Caco-2 (cell line): ENCODE measurements at regions not wholly inside any gene's neighbourhood (a gene's known extent, or its start where the extent isn't known, plus 50 kb on each side); places are given as distances from the start of the nearest gene placed in this dataset.

Experiments used
- BruUV-seq: library from RNA; stranded (reverse); fragments of 400-500 nt; replicated peaks from 2 replicates; lab custom pipeline; 2021; lab: Mats Ljungman, UMichigan
- CTCF ChIA-PET: fragments of 300-600 bp; sonication (Branson Sonifier 250); formaldehyde crosslinking; loops from one replicate; lab custom pipeline; 2022; ENCODE audit warnings: antibody characterized with exemption; lab: Charles Lee
- POLR2A ChIA-PET: fragments of 300-600 bp; sonication (Branson Sonifier 250); formaldehyde crosslinking; loops from one replicate; lab custom pipeline; 2022; ENCODE audit warnings: antibody characterized with exemption; lab: Charles Lee
- DNase-seq, 2 experiments: peaks; one replicate each; pipeline versions ENCODE4 v3.0.0 to v3.0.0-alpha.2; 2020 to 2022
- H3K27me3 ChIP-seq: replicated peaks from 2 replicates; pipeline ENCODE4 v1.6.0; 2011; ENCODE audit warnings: low read length; ENCODE audit not compliant: control insufficient read depth, insufficient read depth
- H3K36me3 ChIP-seq: 2 replicates; pipeline ENCODE4 v1.5.1; 2011; ENCODE audit warnings: low read length; ENCODE audit not compliant: control insufficient read depth, insufficient read depth
- H3K4me1 ChIP-seq: fragments of 250-450 bp; sonication (Bioruptor Pico); 2 replicates; pipeline ENCODE4 v1.5.1; 2020; ENCODE audit warnings: mild to moderate bottlenecking
- H3K4me3 ChIP-seq: 2 replicates; pipeline ENCODE4 v1.5.1; 2011; ENCODE audit warnings: low read depth, mild to moderate bottlenecking, control low read depth, low read length
- H3K9me3 ChIP-seq: fragments of 250-450 bp; sonication (Bioruptor Pico); 2 replicates; pipeline ENCODE4 v1.5.1; 2020; ENCODE audit warnings: mild to moderate bottlenecking, moderate library complexity
- H3K27ac Mint-ChIP-seq: one replicate; pipeline ENCODE4 v1.8.0; 2022; ENCODE audit warnings: mixed read lengths; ENCODE audit not compliant: unreplicated experiment
- H3K27me3 Mint-ChIP-seq: one replicate; pipeline ENCODE4 v1.8.0; 2022; ENCODE audit warnings: mixed read lengths; ENCODE audit not compliant: insufficient read depth, unreplicated experiment
- H3K36me3 Mint-ChIP-seq: one replicate; pipeline ENCODE4 v1.8.0; 2022; ENCODE audit warnings: mild to moderate bottlenecking, mixed read lengths; ENCODE audit not compliant: insufficient read depth, unreplicated experiment
- H3K4me1 Mint-ChIP-seq: one replicate; pipeline ENCODE4 v1.8.0; 2022; ENCODE audit warnings: low read depth, mixed read lengths; ENCODE audit not compliant: unreplicated experiment
- H3K4me3 Mint-ChIP-seq: one replicate; pipeline ENCODE4 v1.8.0; 2022; ENCODE audit warnings: mild to moderate bottlenecking, moderate library complexity, mixed read lengths; ENCODE audit not compliant: unreplicated experiment
- H3K9me3 Mint-ChIP-seq: one replicate; pipeline ENCODE4 v1.8.0; 2022; ENCODE audit warnings: mixed read lengths; ENCODE audit not compliant: unreplicated experiment
- intact Hi-C: fragments of 100-400 bp; cut with micrococcal nuclease; formaldehyde crosslinking; loops from one replicate; pipeline ENCODE4 v1.10.0; 2022; ENCODE audit not compliant: unreplicated experiment
- TF ChIP-seq, protein P1 (sequence below), 2 experiments: fragments of 200-600 bp in 1 of 2; IDR thresholded peaks; 1 replicate in 1 of 2; 2 replicates in 1 of 2; pipeline versions ENCODE4 v1.5.1 to v1.8.0; 2011 to 2022; ENCODE audit warnings: antibody characterized with exemption in 1 of 2, control low read depth in 1 of 2, inconsistent platforms in 1 of 2, low read depth in 1 of 2, low read length in 1 of 2, mild to moderate bottlenecking in 1 of 2, moderate library complexity in 1 of 2; ENCODE audit not compliant: insufficient read depth in 1 of 2, severe bottlenecking in 1 of 2, unreplicated experiment in 1 of 2

DNA sequence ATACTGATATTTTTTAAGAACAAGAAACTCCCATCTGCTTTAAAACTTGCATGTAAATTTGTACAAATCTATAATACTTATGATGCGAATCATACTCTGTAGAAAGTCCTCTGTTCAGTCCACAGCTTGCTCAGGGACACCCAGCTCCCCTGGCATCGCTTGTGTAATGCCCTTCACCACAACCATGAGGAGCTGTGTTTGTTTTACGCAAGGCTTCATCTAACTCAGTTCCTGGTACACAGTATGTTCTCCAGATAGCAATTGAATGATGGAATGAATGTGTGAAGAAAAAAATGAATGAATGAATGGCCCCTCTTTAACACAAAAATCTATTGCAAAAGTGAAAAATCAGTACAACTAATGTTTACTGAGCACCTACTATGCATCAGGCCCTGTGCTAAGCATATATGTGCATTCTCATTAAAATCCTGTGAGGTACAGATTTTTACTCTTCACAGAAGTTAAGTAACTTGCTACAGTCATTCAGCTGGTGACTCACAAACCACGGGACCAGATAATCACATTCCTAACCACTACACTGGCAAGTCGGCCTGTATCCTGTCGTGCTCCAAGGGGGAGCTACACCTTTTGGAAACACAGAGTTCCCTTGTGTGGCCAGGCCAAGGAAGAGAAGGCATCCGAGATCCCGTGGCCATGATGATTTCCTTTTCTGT, 58.7 kb upstream of the KDR start:
- no peaks in the 10 kb centered on the region for H3K9me3 ChIP-seq
- Mint-ChIP-seq H3K9me3 (no peaks in the 10 kb centered on the region), H3K4me3 (no peak overlapping the region), H3K27me3 (no peaks in the 10 kb centered on the region), H3K4me1 (no peaks in the 10 kb centered on the region), H3K27ac (no peak overlapping the region), H3K36me3 (no peaks in the 10 kb centered on the region)
- ChIA-PET POLR2A (no interaction called here), CTCF (interaction anchor here (0.7 to 1.5 kb wide), 4 partner anchors 15 to 213 kb away, joined by 3 to 9 read pairs (median 4); no protein-coding TSS in a partner anchor)
- intact Hi-C loops, result loop anchor here (1.0 to 10.0 kb wide), 3 partner anchors 137 to 371 kb away; no protein-coding TSS in a partner anchor
- no TSS peak for BruUV-seq
- H3K36me3 ChIP-seq, result no peaks in the 10 kb centered on the region
- no peak overlapping the region for H3K4me3 ChIP-seq
- DNase-seq, result peak; percentile 5 to 50
- TF ChIP-seq, protein P1, sequence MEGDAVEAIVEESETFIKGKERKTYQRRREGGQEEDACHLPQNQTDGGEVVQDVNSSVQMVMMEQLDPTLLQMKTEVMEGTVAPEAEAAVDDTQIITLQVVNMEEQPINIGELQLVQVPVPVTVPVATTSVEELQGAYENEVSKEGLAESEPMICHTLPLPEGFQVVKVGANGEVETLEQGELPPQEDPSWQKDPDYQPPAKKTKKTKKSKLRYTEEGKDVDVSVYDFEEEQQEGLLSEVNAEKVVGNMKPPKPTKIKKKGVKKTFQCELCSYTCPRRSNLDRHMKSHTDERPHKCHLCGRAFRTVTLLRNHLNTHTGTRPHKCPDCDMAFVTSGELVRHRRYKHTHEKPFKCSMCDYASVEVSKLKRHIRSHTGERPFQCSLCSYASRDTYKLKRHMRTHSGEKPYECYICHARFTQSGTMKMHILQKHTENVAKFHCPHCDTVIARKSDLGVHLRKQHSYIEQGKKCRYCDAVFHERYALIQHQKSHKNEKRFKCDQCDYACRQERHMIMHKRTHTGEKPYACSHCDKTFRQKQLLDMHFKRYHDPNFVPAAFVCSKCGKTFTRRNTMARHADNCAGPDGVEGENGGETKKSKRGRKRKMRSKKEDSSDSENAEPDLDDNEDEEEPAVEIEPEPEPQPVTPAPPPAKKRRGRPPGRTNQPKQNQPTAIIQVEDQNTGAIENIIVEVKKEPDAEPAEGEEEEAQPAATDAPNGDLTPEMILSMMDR (IDR thresholded peaks at IDR 0.05; ENCODE audit: insufficient read depth in 1 of 2, low read depth in 1 of 2, low read length in 1 of 2, severe bottlenecking in 1 of 2, unreplicated experiment in 1 of 2), result no peak
- no peaks in the 10 kb centered on the region for H3K4me1 ChIP-seq
- no peaks in the 10 kb centered on the region; the same call in 1 of the 2 replicates for H3K27me3 ChIP-seq

DNA sequence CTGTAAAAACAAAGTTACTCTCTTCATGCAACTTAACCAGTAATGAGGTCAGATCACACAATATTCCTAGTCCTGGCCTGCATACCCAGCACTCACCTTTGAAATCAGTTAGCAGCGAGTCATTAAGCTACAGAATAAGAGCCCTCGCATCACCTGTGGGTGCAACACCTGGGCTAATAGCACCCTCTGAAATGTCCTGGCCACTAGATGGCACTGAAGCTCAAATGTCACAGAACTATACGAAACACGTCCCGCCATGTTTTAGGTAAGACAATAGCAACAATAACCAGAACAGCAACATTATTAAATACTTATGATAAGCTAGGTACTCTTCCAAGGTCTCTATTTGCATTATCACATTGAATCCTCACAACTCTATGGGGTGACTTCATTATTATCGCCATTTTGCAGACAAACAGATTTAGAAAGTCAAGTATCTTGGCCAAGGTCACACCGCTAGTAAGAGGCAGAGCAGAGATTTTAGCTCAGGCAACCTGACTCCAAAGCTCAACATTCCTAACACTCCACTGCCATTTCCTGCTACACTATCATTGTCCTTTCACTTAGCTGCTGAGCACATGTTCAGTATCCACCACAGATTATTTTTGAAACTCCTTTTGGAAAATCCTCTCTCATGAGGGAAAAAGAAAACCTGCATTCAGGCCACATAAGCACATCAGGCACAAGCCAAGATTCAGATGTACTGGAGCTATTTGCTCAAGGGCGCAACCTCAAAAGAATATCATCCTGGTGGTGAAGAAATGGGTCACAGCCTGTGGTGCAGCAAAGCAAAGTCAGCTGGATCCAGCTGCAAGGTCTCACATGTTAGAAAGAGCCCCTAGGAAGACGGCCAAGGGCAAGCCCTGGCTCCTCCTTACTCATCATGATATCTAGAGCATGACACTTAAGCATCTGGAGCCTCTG, 59.5 kb upstream of the KDR start:
- Histone ChIP-seq H3K36me3 (no peaks in the 10 kb centered on the region), H3K4me3 (no peak overlapping the region), H3K9me3 (no peaks in the 10 kb centered on the region), H3K4me1 (no peaks in the 10 kb centered on the region), H3K27me3 (no peaks in the 10 kb centered on the region; the same call in 1 of the 2 replicates)
- H3K36me3 Mint-ChIP-seq, result no peaks in the 10 kb centered on the region
- CTCF ChIA-PET, result interaction anchor here (0.6 to 1.5 kb wide), 6 partner anchors 16 to 864 kb away, joined by 3 to 9 read pairs (median 3); no protein-coding TSS in a partner anchor
- POLR2A ChIA-PET, result no interaction called here
- no peaks in the 10 kb centered on the region for H3K4me1 Mint-ChIP-seq
- no peak overlapping the region for H3K4me3 Mint-ChIP-seq
- H3K9me3 Mint-ChIP-seq, result no peaks in the 10 kb centered on the region
- intact Hi-C loops, result loop anchor here (1.0 to 10.0 kb wide), 3 partner anchors 136 to 370 kb away; no protein-coding TSS in a partner anchor
- no TSS peak for BruUV-seq
- TF ChIP-seq, protein P1 (IDR thresholded peaks at IDR 0.05; ENCODE audit: insufficient read depth in 1 of 2, low read depth in 1 of 2, low read length in 1 of 2, severe bottlenecking in 1 of 2, unreplicated experiment in 1 of 2), result peak; percentile 40 to 59
- H3K27ac Mint-ChIP-seq, result no peak overlapping the region
- DNase-seq, result peak; percentile 43 to 57
- H3K27me3 Mint-ChIP-seq, result no peaks in the 10 kb centered on the region

DNA sequence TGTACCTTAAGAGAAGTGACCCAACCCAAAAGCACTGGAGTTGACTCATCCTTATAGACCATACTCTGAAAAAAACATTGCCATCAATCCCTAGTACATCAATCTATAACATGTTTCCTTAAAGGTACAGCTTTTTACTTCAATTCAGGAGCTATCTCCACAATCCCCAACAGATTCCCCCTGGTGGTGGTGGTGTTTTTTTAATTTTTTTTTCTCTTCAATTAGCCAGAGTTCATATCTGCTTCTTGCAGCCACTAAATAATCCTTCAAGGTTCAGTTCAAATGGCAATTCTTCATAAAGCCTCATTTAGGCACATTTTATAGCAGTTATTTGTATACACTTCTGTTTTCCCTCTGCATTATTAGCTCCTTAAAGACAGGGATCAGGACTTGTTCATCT, 60.7 kb upstream of the KDR start:
- POLR2A ChIA-PET, result no interaction called here
- no peaks in the 10 kb centered on the region for H3K9me3 Mint-ChIP-seq
- no peak overlapping the region for H3K4me3 Mint-ChIP-seq
- BruUV-seq, result no TSS peak
- Histone ChIP-seq H3K36me3 (no peaks in the 10 kb centered on the region), H3K27me3 (no peaks in the 10 kb centered on the region; the same call in 1 of the 2 replicates), H3K4me3 (no peak overlapping the region), H3K4me1 (no peaks in the 10 kb centered on the region), H3K9me3 (no peaks in the 10 kb centered on the region)
- TF ChIP-seq, protein P1 (IDR thresholded peaks at IDR 0.05; ENCODE audit: insufficient read depth in 1 of 2, low read depth in 1 of 2, low read length in 1 of 2, severe bottlenecking in 1 of 2, unreplicated experiment in 1 of 2), result no peak
- no peaks in the 10 kb centered on the region for H3K27me3 Mint-ChIP-seq
- H3K4me1 Mint-ChIP-seq, result no peaks in the 10 kb centered on the region
- no peak for DNase-seq
- CTCF ChIA-PET, result interaction anchor here (0.7 kb wide), 1 partner anchor 215 kb away, joined by 4 read pairs; no protein-coding TSS in a partner anchor
- no peaks in the 10 kb centered on the region for H3K36me3 Mint-ChIP-seq
- H3K27ac Mint-ChIP-seq, result no peak overlapping the region
- intact Hi-C loops, result loop anchor here (10.0 kb wide), 1 partner anchor 369 kb away; no protein-coding TSS in a partner anchor
